Activated T-helper 17 cell treated with anti-CD3 and anti-CD28 coated beads, Interleukin-2, amount 50 U/mL, for 72 hours (primary cell): ENCODE measurements at regions not wholly inside any gene's neighbourhood (a gene's known extent, or its start where the extent isn't known, plus 50 kb on each side); places are given as distances from the start of the nearest gene placed in this dataset.
"Not testable (repeated sequence)": the region's sequence is repeated elsewhere in the genome, so short reads cannot be mapped to it uniquely, and the experiment has no call there.

ENCODE experiments used
- ATAC-seq: fragments of 150-1000 bp; cut with Tn5 transposase; replicated peaks from 2 replicates; pipeline ENCODE4 v1.10.0; 2021; ENCODE audit warnings: mild to moderate bottlenecking, moderate library complexity
- H3K27ac Mint-ChIP-seq: one replicate; pipeline ENCODE4 v1.8.0; 2022; ENCODE audit warnings: mixed read lengths
- H3K27me3 Mint-ChIP-seq: one replicate; pipeline ENCODE4 v1.8.0; 2022; ENCODE audit warnings: mixed read lengths
- H3K36me3 Mint-ChIP-seq: one replicate; pipeline ENCODE4 v1.8.0; 2022; ENCODE audit warnings: low read depth, mild to moderate bottlenecking, mixed read lengths
- H3K4me1 Mint-ChIP-seq: one replicate; pipeline ENCODE4 v1.8.0; 2022; ENCODE audit warnings: mixed read lengths
- H3K4me3 Mint-ChIP-seq: one replicate; pipeline ENCODE4 v1.8.0; 2022; ENCODE audit warnings: mild to moderate bottlenecking, mixed read lengths
- H3K9me3 Mint-ChIP-seq: one replicate; pipeline ENCODE4 v1.8.0; 2022; ENCODE audit warnings: mixed read lengths

GRCh38 chr11:79606461-79606860 lies 165.6 kb upstream of the TENM4 start:
- ATAC-seq, result not testable (repeated sequence)

GRCh38 chr11:79600711-79601110 lies 159.9 kb upstream of the TENM4 start:
- ATAC-seq, result no peak
- H3K27ac Mint-ChIP-seq, result no peak overlapping the region
- H3K4me3 Mint-ChIP-seq, result no peak overlapping the region
- peaks cover 8% of the 10 kb centered on the region for H3K9me3 Mint-ChIP-seq
- H3K27me3 Mint-ChIP-seq, result no peaks in the 10 kb centered on the region
- no peaks in the 10 kb centered on the region for H3K36me3 Mint-ChIP-seq
- H3K4me1 Mint-ChIP-seq, result no peaks in the 10 kb centered on the region

More at GRCh38 chr11:79606461-79606860, 165.6 kb upstream of the TENM4 start:
- H3K27ac Mint-ChIP-seq, H3K9me3 Mint-ChIP-seq, H3K27me3 Mint-ChIP-seq, H3K4me3 Mint-ChIP-seq, H3K4me1 Mint-ChIP-seq, H3K36me3 Mint-ChIP-seq: not testable (repeated sequence)

GRCh38 chr11:79594834-79595233 lies 154.0 kb upstream of the TENM4 start:
- Mint-ChIP-seq H3K27ac (no peak overlapping the region), H3K4me1 (no peaks in the 10 kb centered on the region), H3K9me3 (peaks cover 10% of the 10 kb centered on the region), H3K4me3 (no peak overlapping the region), H3K27me3 (no peaks in the 10 kb centered on the region), H3K36me3 (no peaks in the 10 kb centered on the region)
- no peak for ATAC-seq

- H3K36me3 Mint-ChIP-seq, result no peaks in the 10 kb centered on the region
- no peak for ATAC-seq
- no peak overlapping the region for H3K4me3 Mint-ChIP-seq
- peaks cover 16% of the 10 kb centered on the region for H3K9me3 Mint-ChIP-seq
- H3K27ac Mint-ChIP-seq, result no peak overlapping the region
- H3K4me1 Mint-ChIP-seq, result no peaks in the 10 kb centered on the region
- no peaks in the 10 kb centered on the region for H3K27me3 Mint-ChIP-seq
Observed at GRCh38 chr11:79592824-79593223, 152.0 kb upstream of the TENM4 start.

- Mint-ChIP-seq H3K4me1 (no peaks in the 10 kb centered on the region), H3K27me3 (no peaks in the 10 kb centered on the region), H3K27ac (no peak overlapping the region), H3K4me3 (no peak overlapping the region), H3K36me3 (no peaks in the 10 kb centered on the region), H3K9me3 (peaks cover 16% of the 10 kb centered on the region)
- ATAC-seq, result no peak
Observed at GRCh38 chr11:79592406-79592805, 151.6 kb upstream of the TENM4 start.

- no peaks in the 10 kb centered on the region for H3K36me3 Mint-ChIP-seq
- H3K27me3 Mint-ChIP-seq, result no peaks in the 10 kb centered on the region
- no peak overlapping the region for H3K4me3 Mint-ChIP-seq
- H3K27ac Mint-ChIP-seq, result no peak overlapping the region
- no peaks in the 10 kb centered on the region for H3K4me1 Mint-ChIP-seq
- no peak for ATAC-seq
- H3K9me3 Mint-ChIP-seq, result peaks cover 10% of the 10 kb centered on the region
Observed at GRCh38 chr11:79582434-79582833, 141.6 kb upstream of the TENM4 start.

GRCh38 chr11:79579063-79579462 lies 138.2 kb upstream of the TENM4 start:
- Mint-ChIP-seq H3K27ac (no peak overlapping the region), H3K4me3 (no peak overlapping the region), H3K4me1 (no peaks in the 10 kb centered on the region), H3K27me3 (no peaks in the 10 kb centered on the region), H3K9me3 (peaks cover 3% of the 10 kb centered on the region), H3K36me3 (no peaks in the 10 kb centered on the region)
- no peak for ATAC-seq

GRCh38 chr11:79578116-79578515 lies 137.3 kb upstream of the TENM4 start:
- Mint-ChIP-seq H3K27me3 (peaks cover 3% of the 10 kb centered on the region), H3K9me3 (peaks cover 3% of the 10 kb centered on the region), H3K4me1 (no peaks in the 10 kb centered on the region), H3K36me3 (no peaks in the 10 kb centered on the region), H3K27ac (no peak overlapping the region), H3K4me3 (no peak overlapping the region)
- no peak for ATAC-seq

GRCh38 chr11:79575701-79576100 lies 134.9 kb upstream of the TENM4 start:
- no peak overlapping the region for H3K27ac Mint-ChIP-seq
- no peaks in the 10 kb centered on the region for H3K4me1 Mint-ChIP-seq
- no peak for ATAC-seq
- H3K9me3 Mint-ChIP-seq, result peaks cover 3% of the 10 kb centered on the region
- no peak overlapping the region for H3K4me3 Mint-ChIP-seq
- H3K36me3 Mint-ChIP-seq, result no peaks in the 10 kb centered on the region
- H3K27me3 Mint-ChIP-seq, result peaks cover 3% of the 10 kb centered on the region

- Mint-ChIP-seq H3K36me3 (no peaks in the 10 kb centered on the region), H3K4me1 (no peaks in the 10 kb centered on the region), H3K4me3 (no peak overlapping the region), H3K9me3 (no peaks in the 10 kb centered on the region), H3K27ac (no peak overlapping the region), H3K27me3 (peaks cover 3% of the 10 kb centered on the region)
- no peak for ATAC-seq
Observed at GRCh38 chr11:79570104-79570503, 129.3 kb upstream of the TENM4 start.

GRCh38 chr11:79564288-79564925 lies 123.6 kb upstream of the TENM4 start:
- H3K9me3 Mint-ChIP-seq, result peaks cover 9% of the 10 kb centered on the region
- H3K4me1 Mint-ChIP-seq, result no peaks in the 10 kb centered on the region
- no peaks in the 10 kb centered on the region for H3K36me3 Mint-ChIP-seq
- ATAC-seq, result no peak
- no peaks in the 10 kb centered on the region for H3K27me3 Mint-ChIP-seq
- no peak overlapping the region for H3K27ac Mint-ChIP-seq
- H3K4me3 Mint-ChIP-seq, result no peak overlapping the region

- no peaks in the 10 kb centered on the region for H3K27me3 Mint-ChIP-seq
- peaks cover 16% of the 10 kb centered on the region for H3K9me3 Mint-ChIP-seq
- ATAC-seq, result no peak
- H3K4me3 Mint-ChIP-seq, result no peak overlapping the region
- H3K4me1 Mint-ChIP-seq, result no peaks in the 10 kb centered on the region
- H3K36me3 Mint-ChIP-seq, result no peaks in the 10 kb centered on the region
- H3K27ac Mint-ChIP-seq, result no peak overlapping the region
Observed at GRCh38 chr11:79561496-79561895, 120.7 kb upstream of the TENM4 start.

GRCh38 chr11:79550809-79551208 lies 110.0 kb upstream of the TENM4 start:
- H3K27ac Mint-ChIP-seq, result no peak overlapping the region
- ATAC-seq, result no peak
- H3K4me3 Mint-ChIP-seq, result no peak overlapping the region
- no peaks in the 10 kb centered on the region for H3K4me1 Mint-ChIP-seq
- no peaks in the 10 kb centered on the region for H3K36me3 Mint-ChIP-seq
- peaks cover 4% of the 10 kb centered on the region for H3K9me3 Mint-ChIP-seq
- no peaks in the 10 kb centered on the region for H3K27me3 Mint-ChIP-seq

- Mint-ChIP-seq H3K9me3 (peaks cover 4% of the 10 kb centered on the region), H3K27ac (no peak overlapping the region), H3K4me1 (no peaks in the 10 kb centered on the region), H3K4me3 (no peak overlapping the region), H3K27me3 (no peaks in the 10 kb centered on the region), H3K36me3 (no peaks in the 10 kb centered on the region)
- no peak for ATAC-seq
Observed at GRCh38 chr11:79547256-79547655, 106.4 kb upstream of the TENM4 start.

GRCh38 chr11:79546351-79546750 lies 105.5 kb upstream of the TENM4 start:
- H3K27ac Mint-ChIP-seq, result no peak overlapping the region
- no peaks in the 10 kb centered on the region for H3K4me1 Mint-ChIP-seq
- no peak overlapping the region for H3K4me3 Mint-ChIP-seq
- no peak for ATAC-seq
- H3K9me3 Mint-ChIP-seq, result peaks cover 4% of the 10 kb centered on the region
- H3K27me3 Mint-ChIP-seq, result no peaks in the 10 kb centered on the region
- no peaks in the 10 kb centered on the region for H3K36me3 Mint-ChIP-seq

- H3K9me3 Mint-ChIP-seq, result peaks cover 4% of the 10 kb centered on the region
- H3K36me3 Mint-ChIP-seq, result no peaks in the 10 kb centered on the region
- no peak overlapping the region for H3K4me3 Mint-ChIP-seq
- H3K27ac Mint-ChIP-seq, result no peak overlapping the region
- ATAC-seq, result no peak
- H3K4me1 Mint-ChIP-seq, result no peaks in the 10 kb centered on the region
- H3K27me3 Mint-ChIP-seq, result no peaks in the 10 kb centered on the region
Observed at GRCh38 chr11:79544361-79544760, 103.5 kb upstream of the TENM4 start.
